H9 (cell line): ENCODE measurements at regions not wholly inside any gene's neighbourhood (a gene's known extent, or its start where the extent isn't known, plus 50 kb on each side); places are given as distances from the start of the nearest gene placed in this dataset.

Experiments
- DNase-seq: peaks from one replicate; pipeline ENCODE4 v3.0.0-alpha.2; 2017
- H2AFZ ChIP-seq: one replicate; pipeline ENCODE4 v1.6.1; 2013; ENCODE audit warnings: mild to moderate bottlenecking, low read length, control low read depth, moderate library complexity
- H2AK5ac ChIP-seq: 2 replicates; pipeline ENCODE4 v1.6.1; 2013; ENCODE audit warnings: low read length, control low read depth, mixed read lengths; ENCODE audit not compliant: insufficient read length
- H2BK120ac ChIP-seq: one replicate; pipeline ENCODE4 v1.6.1; 2013; ENCODE audit warnings: low read depth, mild to moderate bottlenecking, low read length, control low read depth, inconsistent platforms; ENCODE audit not compliant: poor library complexity, severe bottlenecking
- H2BK12ac ChIP-seq: 2 replicates; pipeline ENCODE4 v1.6.1; 2013; ENCODE audit warnings: low read length, control low read depth, mixed read lengths, low read depth; ENCODE audit not compliant: insufficient read length
- H2BK15ac ChIP-seq: 2 replicates; pipeline ENCODE4 v1.6.1; 2013; ENCODE audit warnings: low read depth, low read length, control low read depth
- H2BK20ac ChIP-seq: one replicate; pipeline ENCODE4 v1.6.1; 2013; ENCODE audit warnings: low read depth, mild to moderate bottlenecking, low read length, control low read depth, inconsistent platforms; ENCODE audit not compliant: poor library complexity, severe bottlenecking
- H2BK5ac ChIP-seq: 2 replicates; pipeline ENCODE4 v1.6.1; 2013; ENCODE audit warnings: low read length, control low read depth, mixed read lengths; ENCODE audit not compliant: insufficient read length
- H3K14ac ChIP-seq: 2 replicates; pipeline ENCODE4 v1.6.1; 2013; ENCODE audit warnings: low read length, control low read depth; ENCODE audit not compliant: insufficient read depth
- H3K18ac ChIP-seq: 2 replicates; pipeline ENCODE4 v1.6.1; 2013; ENCODE audit warnings: low read depth, mild to moderate bottlenecking, mixed read lengths, low read length, control low read depth; ENCODE audit not compliant: insufficient read length
- H3K23ac ChIP-seq: 2 replicates; pipeline ENCODE4 v1.6.1; 2013; ENCODE audit warnings: low read length, control low read depth, mixed read lengths, low read depth; ENCODE audit not compliant: insufficient read length
- H3K23me2 ChIP-seq: 2 replicates; pipeline ENCODE4 v1.6.1; 2013; ENCODE audit warnings: low read depth, mild to moderate bottlenecking, mixed read lengths, low read length, control low read depth; ENCODE audit not compliant: insufficient read length, poor library complexity, severe bottlenecking
- H3K27ac ChIP-seq: 2 replicates; pipeline ENCODE4 v1.5.1; 2013; ENCODE audit warnings: low read length, control low read depth, mixed read lengths, low read depth; ENCODE audit not compliant: insufficient read length
- H3K27me3 ChIP-seq: 2 replicates; pipeline ENCODE4 v1.6.1; 2013; ENCODE audit warnings: low read length, control low read depth, inconsistent platforms; ENCODE audit not compliant: insufficient read depth
- H3K4ac ChIP-seq: 2 replicates; pipeline ENCODE4 v1.6.1; 2013; ENCODE audit warnings: low read depth, mild to moderate bottlenecking, control low read depth, inconsistent platforms, low read length, moderate library complexity
- H3K4me1 ChIP-seq: 2 replicates; pipeline ENCODE4 v1.6.1; 2013; ENCODE audit warnings: low read length, control low read depth, inconsistent platforms; ENCODE audit not compliant: insufficient read depth
- H3K4me2 ChIP-seq: 2 replicates; pipeline ENCODE4 v1.6.1; 2013; ENCODE audit warnings: low read length, control low read depth, mixed read lengths; ENCODE audit not compliant: insufficient read length, insufficient read depth
- H3K56ac ChIP-seq: 2 replicates; pipeline ENCODE4 v1.6.1; 2013; ENCODE audit warnings: low read depth, mild to moderate bottlenecking, mixed read lengths, low read length, control low read depth; ENCODE audit not compliant: insufficient read length
- H3K79me1 ChIP-seq: 2 replicates; pipeline ENCODE4 v1.6.1; 2013; ENCODE audit warnings: low read depth, mild to moderate bottlenecking, moderate library complexity, low read length, control low read depth, inconsistent platforms; ENCODE audit not compliant: insufficient read depth, poor library complexity, severe bottlenecking
- H3K79me2 ChIP-seq: 2 replicates; pipeline ENCODE4 v1.6.1; 2013; ENCODE audit warnings: low read length, control low read depth, inconsistent platforms; ENCODE audit not compliant: insufficient read depth
- H3K9ac ChIP-seq: 2 replicates; pipeline ENCODE4 v1.6.1; 2013; ENCODE audit warnings: low read length, control low read depth, mixed read lengths; ENCODE audit not compliant: insufficient read length; ENCODE audit errors: extremely low read depth
- H3K9me3 ChIP-seq: one replicate; pipeline ENCODE4 v1.6.1; 2013; ENCODE audit warnings: low read depth, low read length, inconsistent platforms; ENCODE audit not compliant: control insufficient read depth
- H3T11ph ChIP-seq: one replicate; pipeline ENCODE4 v1.6.1; 2013; ENCODE audit warnings: mild to moderate bottlenecking, low read length, control low read depth, inconsistent platforms
- H4K20me1 ChIP-seq: one replicate; pipeline ENCODE4 v1.6.1; 2013; ENCODE audit not compliant: control insufficient read depth, insufficient read length, insufficient read depth
- H4K5ac ChIP-seq: 2 replicates; pipeline ENCODE4 v1.6.1; 2013; ENCODE audit warnings: low read depth, mild to moderate bottlenecking, mixed read lengths, low read length, control low read depth; ENCODE audit not compliant: insufficient read length
- H4K8ac ChIP-seq: replicated peaks from 2 replicates; pipeline ENCODE4 v1.6.1; 2013; ENCODE audit warnings: low read length, control low read depth, mixed read lengths, low read depth; ENCODE audit not compliant: insufficient read length
- H4K91ac ChIP-seq: 2 replicates; pipeline ENCODE4 v1.6.1; 2013; ENCODE audit warnings: low read depth, mild to moderate bottlenecking, moderate library complexity, mixed read lengths, low read length, control low read depth; ENCODE audit not compliant: insufficient read length
- H3K27ac Mint-ChIP-seq, 3 experiments: 2 replicates in 2 of 3; 3 replicates in 1 of 3; pipeline ENCODE4 v1.8.0; 2020 to 2021; ENCODE audit warnings: mixed read lengths in 3 of 3, mild to moderate bottlenecking in 1 of 3, moderate library complexity in 1 of 3
- H3K27me3 Mint-ChIP-seq: 2 replicates; pipeline ENCODE4 v1.8.0; 2021; ENCODE audit warnings: low read depth, mild to moderate bottlenecking, moderate library complexity, mixed read lengths
- H3K36me3 Mint-ChIP-seq, 3 experiments: 2 replicates in 2 of 3; 3 replicates in 1 of 3; pipeline ENCODE4 v1.8.0; 2020 to 2021; ENCODE audit warnings: low read depth in 3 of 3, mixed read lengths in 3 of 3; ENCODE audit not compliant: insufficient read depth in 1 of 3
- H3K4me1 Mint-ChIP-seq, 2 experiments: 2 replicates each; pipeline ENCODE4 v1.8.0; 2020; ENCODE audit warnings: mixed read lengths in 2 of 2
- H3K4me3 Mint-ChIP-seq, 2 experiments: 2 replicates in 1 of 2; 3 replicates in 1 of 2; pipeline ENCODE4 v1.8.0; 2020 to 2021; ENCODE audit warnings: mild to moderate bottlenecking in 2 of 2, mixed read lengths in 2 of 2, moderate library complexity in 1 of 2
- H3K9me3 Mint-ChIP-seq, 2 experiments: 2 replicates in 1 of 2; 3 replicates in 1 of 2; pipeline ENCODE4 v1.8.0; 2020; ENCODE audit warnings: mild to moderate bottlenecking in 2 of 2, mixed read lengths in 2 of 2, moderate library complexity in 1 of 2
- CTCF ChIP-seq: fragments of 200-600 bp; sonication (generic); conservative IDR thresholded peaks from 3 replicates; pipeline ENCODE4 v1.8.0; 2021; ENCODE audit warnings: antibody characterized with exemption, mild to moderate bottlenecking
- WGBS: extraction: QIAGEN DNeasy Blood & Tissue Kit; methylation state at CpG from one replicate; pipeline ENCODE4 v1.1.7; 2013; ENCODE audit warnings: missing lambda C conversion rate, low lambda C conversion rate, mixed read lengths; ENCODE audit not compliant: insufficient read length; ENCODE audit errors: extremely low coverage; 5-methylcytosine and 5-hydroxymethylcytosine counted together

GRCh38 chr4:136800248-136800647 is 732.0 kb downstream of the PCDH18 start:
- no peak overlapping the region for H4K8ac ChIP-seq
- no peak overlapping the region for H2BK20ac ChIP-seq
- peaks cover 12 to 21% (median 14%) of the 10 kb centered on the region in 3 experiments for H3K36me3 Mint-ChIP-seq
- no peaks in the 10 kb centered on the region for H3K79me1 ChIP-seq
- no peak overlapping the region for H3K4me2 ChIP-seq
- no peak overlapping the region for H3K4me3 Mint-ChIP-seq
- H2BK5ac ChIP-seq: no peak overlapping the region
- H3K23ac ChIP-seq: no peak overlapping the region
- H3K4me1 Mint-ChIP-seq: peaks cover 40 to 43% of the 10 kb centered on the region in 2 experiments
- no peak overlapping the region for H2AK5ac ChIP-seq
- no peaks in the 10 kb centered on the region for H3K23me2 ChIP-seq
- no peak overlapping the region for H2BK120ac ChIP-seq
- no peak overlapping the region for H2BK12ac ChIP-seq
- no peak overlapping the region for H3K56ac ChIP-seq
- H3K79me2 ChIP-seq: no peaks in the 10 kb centered on the region
- no peak overlapping the region for H3T11ph ChIP-seq
- H2AFZ ChIP-seq: no peak overlapping the region
- H4K5ac ChIP-seq: no peak overlapping the region
- no peak overlapping the region for H3K18ac ChIP-seq
- no peak overlapping the region for H3K14ac ChIP-seq
- no peak overlapping the region for H3K27ac Mint-ChIP-seq
- H3K9me3 Mint-ChIP-seq: peaks cover 7 to 12% of the 10 kb centered on the region in 2 experiments
- no peak overlapping the region for H3K4ac ChIP-seq
- no peak for TF ChIP-seq CTCF
- DNase-seq: no peak
- no peak overlapping the region for H3K27ac ChIP-seq
- H3K4me1 ChIP-seq: peaks cover 13% of the 10 kb centered on the region; the same call in 1 of the 2 replicates
- H3K27me3 ChIP-seq: no peaks in the 10 kb centered on the region; the same call in 1 of the 2 replicates
- no peaks in the 10 kb centered on the region for H4K20me1 ChIP-seq
- no CpG with 5 or more reads among the region's 3 CpGs for WGBS
- no peak overlapping the region for H2BK15ac ChIP-seq
- no peak overlapping the region for H3K9ac ChIP-seq
- no peaks in the 10 kb centered on the region for H3K9me3 ChIP-seq
- H3K27me3 Mint-ChIP-seq: peaks cover 1% of the 10 kb centered on the region; the same call in 1 of the 2 replicates
- no peak overlapping the region for H4K91ac ChIP-seq
